ENCODE measurements at regions not wholly inside any gene's neighbourhood (a gene's known extent, or its start where the extent isn't known, plus 50 kb on each side); places are given as distances from the start of the nearest gene placed in this dataset.

DNA sequence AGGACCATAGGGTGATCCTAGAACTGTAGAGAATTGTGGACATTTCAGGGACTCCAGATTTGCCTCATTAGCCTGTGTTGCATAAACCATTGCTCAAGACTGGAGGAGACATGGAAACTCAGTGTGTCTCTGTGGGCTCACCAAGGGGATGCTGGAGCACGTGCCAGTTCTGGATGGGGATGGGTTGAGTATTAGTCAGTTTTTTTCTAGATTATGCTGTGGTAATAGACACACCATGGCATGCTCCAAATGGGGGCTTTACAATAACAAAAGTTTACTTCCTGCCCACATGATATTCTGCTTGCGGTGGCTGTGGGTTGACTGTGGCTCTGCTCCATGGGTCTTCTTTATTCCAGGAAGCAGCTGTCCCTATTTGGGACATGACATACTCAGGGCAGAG lies 125.4 kb downstream of the FOXD2 start:
- H3K4ac ChIP-seq (ENCODE audit: low read depth, low read length) = no peak overlapping the region
- WGBS (ENCODE audit: extremely low coverage, insufficient read length, low lambda C conversion rate) = no CpG with 5 or more reads among the region's 2 CpGs

More for the DNA sequence above, 125.4 kb downstream of the FOXD2 start:
- no peak overlapping the region for H2BK20ac ChIP-seq (ENCODE audit: low read depth, low read length, poor library complexity, severe bottlenecking)
- H3T11ph ChIP-seq (ENCODE audit: low read length) = no peak overlapping the region
- no peak overlapping the region for H3K4me2 ChIP-seq (ENCODE audit: insufficient read depth, insufficient read length, low read length)
- Mint-ChIP-seq H3K27ac (no peak overlapping the region), H3K27me3 (ENCODE audit: low read depth) (peaks cover 27% of the 10 kb centered on the region), H3K9me3 (no peaks in the 10 kb centered on the region), H3K36me3 (ENCODE audit: insufficient read depth in 1 of 3, low read depth in 3 of 3) (no peaks in the 10 kb centered on the region), H3K4me3 (no peak overlapping the region), H3K4me1 (peaks cover 21 to 40% of the 10 kb centered on the region in 2 experiments)
- H3K9ac ChIP-seq (ENCODE audit: extremely low read depth, insufficient read length, low read length) = no peak overlapping the region
- no peak overlapping the region for H3K56ac ChIP-seq (ENCODE audit: insufficient read length, low read depth, low read length)
- H3K79me1 ChIP-seq (ENCODE audit: insufficient read depth, low read depth, low read length, poor library complexity, severe bottlenecking) = no peaks in the 10 kb centered on the region
- H3K4me1 ChIP-seq (ENCODE audit: insufficient read depth, low read length) = peaks cover 8% of the 10 kb centered on the region; the same call in 1 of the 2 replicates
- no peak overlapping the region for H4K5ac ChIP-seq (ENCODE audit: insufficient read length, low read depth, low read length)
- no peak overlapping the region for H3K27ac ChIP-seq (ENCODE audit: insufficient read length, low read depth, low read length)
- no peak overlapping the region for H3K18ac ChIP-seq (ENCODE audit: insufficient read length, low read depth, low read length)
- no peak for DNase-seq
- H3K14ac ChIP-seq (ENCODE audit: insufficient read depth, low read length) = no peak overlapping the region
- H3K23ac ChIP-seq (ENCODE audit: insufficient read length, low read depth, low read length) = no peak overlapping the region
- H3K27me3 ChIP-seq (ENCODE audit: insufficient read depth, low read length) = peaks cover 2% of the 10 kb centered on the region; the same call in 1 of the 2 replicates
- H4K91ac ChIP-seq (ENCODE audit: insufficient read length, low read depth, low read length) = no peak overlapping the region
- H3K79me2 ChIP-seq (ENCODE audit: insufficient read depth, low read length) = no peaks in the 10 kb centered on the region
- H2AFZ ChIP-seq (ENCODE audit: low read length) = no peak overlapping the region
- no peaks in the 10 kb centered on the region for H3K9me3 ChIP-seq (ENCODE audit: control insufficient read depth, low read depth, low read length)
- H2BK15ac ChIP-seq (ENCODE audit: low read depth, low read length) = no peak overlapping the region
- TF ChIP-seq, protein P1, sequence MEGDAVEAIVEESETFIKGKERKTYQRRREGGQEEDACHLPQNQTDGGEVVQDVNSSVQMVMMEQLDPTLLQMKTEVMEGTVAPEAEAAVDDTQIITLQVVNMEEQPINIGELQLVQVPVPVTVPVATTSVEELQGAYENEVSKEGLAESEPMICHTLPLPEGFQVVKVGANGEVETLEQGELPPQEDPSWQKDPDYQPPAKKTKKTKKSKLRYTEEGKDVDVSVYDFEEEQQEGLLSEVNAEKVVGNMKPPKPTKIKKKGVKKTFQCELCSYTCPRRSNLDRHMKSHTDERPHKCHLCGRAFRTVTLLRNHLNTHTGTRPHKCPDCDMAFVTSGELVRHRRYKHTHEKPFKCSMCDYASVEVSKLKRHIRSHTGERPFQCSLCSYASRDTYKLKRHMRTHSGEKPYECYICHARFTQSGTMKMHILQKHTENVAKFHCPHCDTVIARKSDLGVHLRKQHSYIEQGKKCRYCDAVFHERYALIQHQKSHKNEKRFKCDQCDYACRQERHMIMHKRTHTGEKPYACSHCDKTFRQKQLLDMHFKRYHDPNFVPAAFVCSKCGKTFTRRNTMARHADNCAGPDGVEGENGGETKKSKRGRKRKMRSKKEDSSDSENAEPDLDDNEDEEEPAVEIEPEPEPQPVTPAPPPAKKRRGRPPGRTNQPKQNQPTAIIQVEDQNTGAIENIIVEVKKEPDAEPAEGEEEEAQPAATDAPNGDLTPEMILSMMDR (conservative IDR thresholded peaks at IDR 0.05) = no peak
- H2BK12ac ChIP-seq (ENCODE audit: insufficient read length, low read depth, low read length) = no peak overlapping the region
- no peaks in the 10 kb centered on the region for H4K20me1 ChIP-seq (ENCODE audit: control insufficient read depth, insufficient read depth, insufficient read length)
- no peak overlapping the region for H4K8ac ChIP-seq (replicated peaks; ENCODE audit: insufficient read length, low read depth, low read length)
- no peaks in the 10 kb centered on the region for H3K23me2 ChIP-seq (ENCODE audit: insufficient read length, low read depth, low read length, poor library complexity, severe bottlenecking)
- no peak overlapping the region for H2BK120ac ChIP-seq (ENCODE audit: low read depth, low read length, poor library complexity, severe bottlenecking)
- H2AK5ac ChIP-seq (ENCODE audit: insufficient read length, low read length) = no peak overlapping the region
- H2BK5ac ChIP-seq (ENCODE audit: insufficient read length, low read length) = no peak overlapping the region

All from H9 (cell line).